ENCODE measurements at regions not wholly inside any gene's neighbourhood (a gene's known extent, or its start where the extent isn't known, plus 50 kb on each side); places are given as distances from the start of the nearest gene placed in this dataset.

GRCh38 chr6:90907931-90908655, 321.2 kb upstream of the MAP3K7 start:
- no peak overlapping the region for H3K4me3 ChIP-seq
- no peak overlapping the region for H3K9ac ChIP-seq
- H3K27ac ChIP-seq = no peak overlapping the region
- no peaks in the 10 kb centered on the region for H4K20me1 ChIP-seq
- no peaks in the 10 kb centered on the region for H3K27me3 ChIP-seq
- no peaks in the 10 kb centered on the region for H3K36me3 ChIP-seq
- no peak overlapping the region for H3K4me2 ChIP-seq
- H3K4me1 ChIP-seq = no peaks in the 10 kb centered on the region
- no peak for TF ChIP-seq Cebpa-rat (IDR thresholded peaks at IDR 0.05)
- no peaks in the 10 kb centered on the region for H3K9me3 ChIP-seq

DNA sequence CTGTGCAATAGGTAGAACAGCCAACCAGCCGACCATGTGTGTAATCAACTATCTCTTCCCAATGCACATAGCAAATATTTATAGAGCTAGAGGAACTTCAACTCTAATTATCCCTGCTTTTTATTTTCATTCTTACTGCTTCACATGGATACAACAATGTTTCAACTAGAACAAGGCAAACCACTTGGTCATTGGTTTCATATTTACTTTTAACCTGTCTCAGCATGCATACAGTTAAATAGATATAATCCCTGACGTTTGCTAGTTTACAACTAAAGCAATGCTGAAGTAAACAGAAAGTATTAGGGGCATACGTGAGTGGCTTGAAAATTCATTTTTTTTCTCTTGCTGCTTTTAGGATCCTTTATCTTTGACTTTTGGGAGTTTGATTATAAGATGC, 318.5 kb upstream of the MAP3K7 start:
- Histone ChIP-seq H3K9me3 (no peaks in the 10 kb centered on the region), H3K27ac (no peak overlapping the region), H3K27me3 (no peaks in the 10 kb centered on the region), H3K4me1 (no peaks in the 10 kb centered on the region), H3K4me3 (no peak overlapping the region), H3K9ac (no peak overlapping the region), H3K36me3 (no peaks in the 10 kb centered on the region), H3K4me2 (no peak overlapping the region), H4K20me1 (no peaks in the 10 kb centered on the region)
- no peak for TF ChIP-seq Cebpa-rat (IDR thresholded peaks at IDR 0.05)

DNA sequence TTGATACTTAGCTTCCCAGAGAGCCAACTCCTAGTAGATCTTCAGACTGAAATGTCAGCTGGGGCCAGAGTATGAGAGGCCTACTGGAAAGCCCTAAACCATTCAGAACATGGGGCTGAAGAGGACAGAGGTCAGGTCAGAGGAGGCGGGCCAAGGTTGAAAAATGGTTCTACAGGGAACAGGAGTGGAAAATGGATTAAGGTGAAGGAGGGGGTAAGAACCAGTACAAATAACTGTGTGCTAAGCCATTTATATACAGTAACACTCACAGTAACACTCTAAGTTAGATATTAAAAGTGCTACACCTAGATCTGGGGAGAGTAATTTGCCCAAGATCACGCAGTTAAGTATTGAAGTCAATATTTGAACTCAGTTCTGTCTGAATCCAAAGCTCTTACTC, 313.2 kb upstream of the MAP3K7 start:
- Histone ChIP-seq H4K20me1 (no peaks in the 10 kb centered on the region), H3K9me3 (no peaks in the 10 kb centered on the region), H3K9ac (no peak overlapping the region), H3K36me3 (no peaks in the 10 kb centered on the region), H3K27me3 (no peaks in the 10 kb centered on the region), H3K4me3 (no peak overlapping the region), H3K27ac (no peak overlapping the region), H3K4me1 (no peaks in the 10 kb centered on the region), H3K4me2 (no peak overlapping the region)
- TF ChIP-seq Cebpa-rat (IDR thresholded peaks at IDR 0.05) = no peak

DNA sequence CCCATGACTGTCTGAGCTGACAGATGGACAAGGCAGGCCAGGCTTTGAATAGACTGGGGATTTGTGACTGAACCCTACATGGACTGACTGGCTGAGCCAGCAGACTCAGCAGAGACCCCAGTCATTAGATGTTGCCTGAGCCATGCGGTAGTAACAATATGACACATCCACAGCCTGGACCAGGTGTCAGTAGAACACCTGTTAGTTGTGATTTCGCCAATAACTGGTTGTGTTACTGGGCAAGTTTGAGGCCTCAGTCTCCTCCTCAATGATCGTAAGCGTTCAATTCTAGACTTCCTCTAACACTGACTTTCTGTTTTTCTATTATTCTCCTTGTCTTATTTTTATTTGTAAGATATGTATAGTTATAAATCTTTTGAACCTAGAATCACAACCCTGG, 311.9 kb upstream of the MAP3K7 start:
- Histone ChIP-seq H3K4me1 (no peaks in the 10 kb centered on the region), H4K20me1 (no peaks in the 10 kb centered on the region), H3K4me2 (no peak overlapping the region), H3K36me3 (no peaks in the 10 kb centered on the region), H3K4me3 (no peak overlapping the region), H3K27ac (no peak overlapping the region), H3K27me3 (no peaks in the 10 kb centered on the region), H3K9me3 (no peaks in the 10 kb centered on the region), H3K9ac (no peak overlapping the region)
- TF ChIP-seq Cebpa-rat (IDR thresholded peaks at IDR 0.05) = no peak

- H3K27me3 ChIP-seq = no peaks in the 10 kb centered on the region
- H3K9me3 ChIP-seq = no peaks in the 10 kb centered on the region
- H3K27ac ChIP-seq = no peak overlapping the region
- no peak for TF ChIP-seq Cebpa-rat (IDR thresholded peaks at IDR 0.05)
- no peaks in the 10 kb centered on the region for H3K36me3 ChIP-seq
- H3K4me3 ChIP-seq = no peak overlapping the region
- H3K4me1 ChIP-seq = no peaks in the 10 kb centered on the region
- H3K4me2 ChIP-seq = no peak overlapping the region
- H3K9ac ChIP-seq = no peak overlapping the region
- no peaks in the 10 kb centered on the region for H4K20me1 ChIP-seq
These were observed 309.2 kb upstream of the MAP3K7 start for GRCh38 chr6:90896075-90896547.

GRCh38 chr6:90895299-90896074, 308.6 kb upstream of the MAP3K7 start:
- H3K4me3 ChIP-seq = no peak overlapping the region
- no peaks in the 10 kb centered on the region for H3K36me3 ChIP-seq
- H4K20me1 ChIP-seq = no peaks in the 10 kb centered on the region
- H3K4me1 ChIP-seq = no peaks in the 10 kb centered on the region
- H3K4me2 ChIP-seq = no peak overlapping the region
- no peak overlapping the region for H3K9ac ChIP-seq
- no peaks in the 10 kb centered on the region for H3K27me3 ChIP-seq
- no peak for TF ChIP-seq Cebpa-rat (IDR thresholded peaks at IDR 0.05)
- H3K27ac ChIP-seq = no peak overlapping the region
- no peaks in the 10 kb centered on the region for H3K9me3 ChIP-seq

DNA sequence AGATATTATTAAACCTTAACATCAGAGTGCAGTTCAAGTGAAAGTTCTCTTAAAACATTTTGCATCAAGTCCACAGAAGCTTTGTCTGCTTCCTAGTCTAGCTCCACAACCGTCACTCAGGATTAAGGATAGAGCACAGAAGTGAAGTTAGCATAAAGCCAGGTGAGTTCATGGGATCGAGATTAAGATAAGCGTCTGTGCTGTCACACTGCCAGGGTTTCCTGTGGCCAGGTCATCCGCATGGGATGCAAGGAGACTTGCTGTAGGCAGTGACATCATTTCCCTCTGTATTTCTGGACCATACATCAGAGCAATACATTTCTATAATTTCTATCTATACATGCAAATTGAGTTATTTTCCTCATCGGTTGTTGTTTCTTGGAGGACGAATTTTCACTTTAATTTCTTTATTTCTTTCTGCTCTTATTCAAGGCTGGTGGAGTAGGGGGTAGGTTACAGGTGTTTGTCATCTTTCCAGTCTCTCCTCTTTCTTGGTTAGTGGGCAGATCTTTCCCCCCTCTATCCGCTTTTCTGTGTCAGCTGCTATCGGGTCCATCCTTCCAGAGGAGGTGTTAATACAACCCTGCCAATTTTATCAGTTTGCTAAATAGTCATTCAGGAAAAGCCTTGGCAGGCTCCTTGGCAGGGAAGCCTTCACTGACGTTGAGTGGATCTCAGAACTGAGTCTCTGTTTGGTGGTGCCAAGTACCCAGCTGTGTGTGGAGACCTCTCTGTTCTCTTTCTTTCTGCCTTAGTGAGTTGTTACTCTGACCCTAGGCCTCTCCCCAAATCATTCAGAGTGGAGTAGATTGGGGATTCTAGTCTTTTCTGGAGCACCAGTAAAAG, 307.6 kb upstream of the MAP3K7 start:
- Histone ChIP-seq H3K4me2 (no peak overlapping the region), H3K36me3 (no peaks in the 10 kb centered on the region), H3K9me3 (no peaks in the 10 kb centered on the region), H3K27me3 (no peaks in the 10 kb centered on the region), H3K4me1 (no peaks in the 10 kb centered on the region), H4K20me1 (no peaks in the 10 kb centered on the region), H3K9ac (no peak overlapping the region), H3K27ac (no peak overlapping the region), H3K4me3 (no peak overlapping the region)
- no peak for TF ChIP-seq Cebpa-rat (IDR thresholded peaks at IDR 0.05)

DNA sequence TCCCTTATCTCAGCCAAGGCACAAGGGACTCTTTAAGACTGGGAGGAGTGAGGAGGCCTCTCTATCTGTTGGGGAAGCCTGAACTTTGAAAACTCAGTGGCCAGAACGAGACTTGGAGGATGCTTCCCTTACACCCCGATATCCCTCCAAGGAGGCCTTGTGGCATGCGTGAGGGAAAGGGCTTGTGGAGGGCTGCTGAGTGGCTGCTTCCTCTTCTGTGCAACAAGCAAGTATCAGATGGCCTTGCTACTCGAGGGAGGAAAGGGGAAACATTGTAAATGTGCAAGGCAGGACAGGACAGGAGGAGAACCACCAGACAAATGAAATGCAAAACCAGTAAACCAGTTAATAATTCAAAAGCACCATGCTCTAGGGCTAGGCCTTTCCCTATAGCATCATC, 306.5 kb upstream of the MAP3K7 start:
- Histone ChIP-seq H3K36me3 (no peaks in the 10 kb centered on the region), H3K4me2 (no peak overlapping the region), H3K4me3 (no peak overlapping the region), H3K27ac (no peak overlapping the region), H3K9ac (no peak overlapping the region), H3K9me3 (no peaks in the 10 kb centered on the region), H3K4me1 (no peaks in the 10 kb centered on the region), H4K20me1 (no peaks in the 10 kb centered on the region), H3K27me3 (no peaks in the 10 kb centered on the region)
- no peak for TF ChIP-seq Cebpa-rat (IDR thresholded peaks at IDR 0.05)

DNA sequence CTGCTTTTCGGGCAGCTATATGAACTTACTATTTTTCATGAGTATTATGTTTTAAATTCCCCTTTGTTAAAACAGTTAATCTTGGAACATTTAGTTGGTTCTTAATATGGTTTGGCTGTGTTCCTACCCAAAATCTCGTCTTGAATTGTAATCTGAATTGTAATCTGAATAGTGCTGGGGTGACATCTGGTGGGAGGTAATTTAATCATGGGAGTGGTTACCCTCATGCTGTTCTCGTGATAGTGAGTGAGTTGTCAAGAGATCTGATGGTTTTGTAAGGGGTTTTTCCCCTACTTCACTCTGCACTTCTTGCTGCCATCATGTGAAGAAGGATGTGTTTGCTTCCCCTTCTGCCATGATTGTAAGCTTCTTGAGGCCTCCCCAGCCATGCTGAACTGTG, 305.4 kb upstream of the MAP3K7 start:
- no peak overlapping the region for H3K4me2 ChIP-seq
- H3K4me1 ChIP-seq = no peaks in the 10 kb centered on the region
- no peak overlapping the region for H3K27ac ChIP-seq
- H3K9me3 ChIP-seq = no peaks in the 10 kb centered on the region
- H4K20me1 ChIP-seq = no peaks in the 10 kb centered on the region
- H3K27me3 ChIP-seq = no peaks in the 10 kb centered on the region
- no peaks in the 10 kb centered on the region for H3K36me3 ChIP-seq
- H3K4me3 ChIP-seq = no peak overlapping the region
- H3K9ac ChIP-seq = no peak overlapping the region
- TF ChIP-seq Cebpa-rat (IDR thresholded peaks at IDR 0.05) = no peak

GRCh38 chr6:90891355-90891754, 304.5 kb upstream of the MAP3K7 start:
- Histone ChIP-seq H3K27ac (no peak overlapping the region), H3K4me1 (no peaks in the 10 kb centered on the region)
- no peak for TF ChIP-seq Cebpa-rat (IDR thresholded peaks at IDR 0.05)

More at GRCh38 chr6:90891355-90891754, 304.5 kb upstream of the MAP3K7 start:
- Histone ChIP-seq H3K4me2 (no peak overlapping the region), H3K9ac (no peak overlapping the region), H4K20me1 (no peaks in the 10 kb centered on the region), H3K9me3 (no peaks in the 10 kb centered on the region), H3K27me3 (no peaks in the 10 kb centered on the region), H3K4me3 (no peak overlapping the region), H3K36me3 (no peaks in the 10 kb centered on the region)

Measured in BLaER1 (cell line).